A549 (cell line): ENCODE measurements at regions not wholly inside any gene's neighbourhood (a gene's known extent, or its start where the extent isn't known, plus 50 kb on each side); places are given as distances from the start of the nearest gene placed in this dataset.

Experiments used
- ATAC-seq, 2 experiments: fragments of 200-7000 bp in 1 of 2; fragments of >200 bp in 1 of 2; cut with Nextera tagmentation in 1 of 2; cut with Tn5 transposase in 1 of 2; 3 replicates each; pipeline versions ENCODE4 v1.8.0 to v1.9.1; 2018 to 2020; ENCODE audit warnings: mild to moderate bottlenecking in 1 of 2, moderate library complexity in 1 of 2
- CTCF ChIA-PET: fragments of 300-600 bp; sonication (Branson Sonifier 250); formaldehyde crosslinking; extraction: SDS; loops from one replicate; lab custom pipeline; 2021; ENCODE audit warnings: antibody characterized with exemption, inconsistent platforms; lab: Yijun Ruan, JAX
- POLR2A ChIA-PET: fragments of 350-600 bp; formaldehyde crosslinking; extraction: SDS; loops from one replicate; lab custom pipeline; 2021; ENCODE audit warnings: antibody characterized with exemption, inconsistent platforms; lab: Yijun Ruan, JAX
- DNase-seq, 2 experiments: peaks; one replicate each; pipeline versions ENCODE4 v3.0.0 to v3.0.0-alpha.2; 2011 to 2016; ENCODE audit warnings: low read depth in 1 of 2, low spot score in 1 of 2
- FAIRE-seq: peaks from 2 replicates; lab custom pipeline; 2011; peaks lifted over from hg19 to GRCh38; lab: Jason Lieb, UNC
- H3K27ac ChIP-seq, 2 experiments: fragments of >200 bp; sonication (Bioruptor Twin); formaldehyde crosslinking; 3 replicates each; pipeline ENCODE4 v1.5.1; 2016 to 2017
- H3K4me1 ChIP-seq: fragments of >200 bp; sonication (Bioruptor Twin); formaldehyde crosslinking; 3 replicates; pipeline ENCODE4 v1.6.1; 2016
- H3K4me2 ChIP-seq: fragments of >200 bp; sonication (Bioruptor Twin); formaldehyde crosslinking; 3 replicates; pipeline ENCODE4 v1.6.1; 2016
- H3K4me3 ChIP-seq: fragments of >200 bp; sonication (Bioruptor Twin); formaldehyde crosslinking; 3 replicates; pipeline ENCODE4 v1.5.1; 2016
- H3K9me3 ChIP-seq: fragments of >200 bp; sonication (Bioruptor Twin); formaldehyde crosslinking; 3 replicates; pipeline ENCODE4 v1.6.1; 2016
- ATOH8 ChIP-seq: fragments of 250-450 bp; sonication (Bioruptor Pico); IDR thresholded peaks from 2 replicates; pipeline ENCODE4 v1.5.0; 2020; ENCODE audit warnings: low read depth, mild to moderate bottlenecking, moderate library complexity
- CBX2 ChIP-seq: fragments of 200-600 bp; sonication (generic); IDR thresholded peaks from 2 replicates; pipeline ENCODE4 v1.6.1; 2016; ENCODE audit warnings: low read depth, mild to moderate bottlenecking, borderline replicate concordance
- CBX8 ChIP-seq: fragments of 200-600 bp; sonication (generic); IDR thresholded peaks from 2 replicates; pipeline ENCODE4 v1.6.1; 2016
- CEBPB ChIP-seq, 2 experiments: fragments of >200 bp in 1 of 2; sonication (Bioruptor Twin) in 1 of 2; formaldehyde crosslinking in 1 of 2; IDR thresholded peaks; 2 replicates each; pipeline ENCODE4 v1.6.1; 2012 to 2016
- CHD4 ChIP-seq: fragments of 200-600 bp; sonication (generic); IDR thresholded peaks from 2 replicates; pipeline ENCODE4 v1.6.1; 2016; ENCODE audit warnings: antibody characterized with exemption, mild to moderate bottlenecking, borderline replicate concordance
- E2F6 ChIP-seq: IDR thresholded peaks from 2 replicates; pipeline ENCODE4 v1.6.1; 2012; ENCODE audit warnings: low read depth, borderline replicate concordance
- EHF ChIP-seq: fragments of 250-450 bp; sonication (Bioruptor Pico); IDR thresholded peaks from 2 replicates; pipeline ENCODE4 v1.5.0; 2020; ENCODE audit warnings: mild to moderate bottlenecking
- ELK1 ChIP-seq: fragments of 150-350 bp; IDR thresholded peaks from 2 replicates; pipeline ENCODE4 v1.6.1; 2014; ENCODE audit warnings: low read depth, mild to moderate bottlenecking, low read length
- FOSL2 ChIP-seq, 2 experiments: fragments of 450-650 bp in 1 of 2; fragments of >200 bp in 1 of 2; sonication (Bioruptor Twin) in 1 of 2; formaldehyde crosslinking; IDR thresholded peaks; 2 replicates each; pipeline versions ENCODE4 v1.5.0 to v1.6.1; 2016 to 2020; ENCODE audit warnings: mild to moderate bottlenecking in 1 of 2, moderate library complexity in 1 of 2
- GATA3 ChIP-seq: IDR thresholded peaks from 2 replicates; pipeline ENCODE4 v1.6.1; 2012; ENCODE audit warnings: borderline replicate concordance
- HDAC2 ChIP-seq: fragments of 200-600 bp; sonication (generic); IDR thresholded peaks from 2 replicates; pipeline ENCODE4 v1.6.1; 2016
- HOXA7 ChIP-seq: fragments of 250-450 bp; sonication (Bioruptor Pico); IDR thresholded peaks from 2 replicates; pipeline ENCODE4 v1.5.0; 2020; ENCODE audit warnings: mild to moderate bottlenecking, moderate library complexity
- HOXB13 ChIP-seq: fragments of 250-450 bp; sonication (Bioruptor Pico); IDR thresholded peaks from 2 replicates; pipeline ENCODE4 v1.5.0; 2020; ENCODE audit warnings: low read depth, mild to moderate bottlenecking, moderate library complexity
- HOXB5 ChIP-seq: fragments of 250-450 bp; sonication (Bioruptor Pico); IDR thresholded peaks from 2 replicates; pipeline ENCODE4 v1.5.0; 2020; ENCODE audit warnings: mild to moderate bottlenecking, moderate library complexity
- KDM5A ChIP-seq: fragments of 200-600 bp; sonication (generic); IDR thresholded peaks from 2 replicates; pipeline ENCODE4 v1.6.1; 2016; ENCODE audit warnings: antibody characterized with exemption, mild to moderate bottlenecking
- MAZ ChIP-seq: fragments of 150-350 bp; IDR thresholded peaks from 2 replicates; pipeline ENCODE4 v1.6.1; 2014; ENCODE audit warnings: antibody characterized with exemption, low read depth, low read length, borderline replicate concordance
- NPAS2 ChIP-seq: fragments of 250-450 bp; sonication (Bioruptor Pico); IDR thresholded peaks from 2 replicates; pipeline ENCODE4 v1.8.0; 2022; ENCODE audit warnings: mild to moderate bottlenecking, moderate library complexity, borderline replicate concordance
- NR3C1 ChIP-seq: fragments of >200 bp; sonication (Bioruptor Twin); formaldehyde crosslinking; IDR thresholded peaks from 3 replicates; pipeline ENCODE4 v1.6.1; 2017
- PHF8 ChIP-seq: fragments of 200-600 bp; sonication (generic); IDR thresholded peaks from 2 replicates; pipeline ENCODE4 v1.6.1; 2016; ENCODE audit warnings: low read depth, mild to moderate bottlenecking, antibody characterized with exemption, moderate library complexity, borderline replicate concordance
- RFX5 ChIP-seq: fragments of 450-650 bp; IDR thresholded peaks from 2 replicates; pipeline ENCODE4 v1.7.1; 2014; ENCODE audit warnings: antibody characterized with exemption, mild to moderate bottlenecking, moderate library complexity
- RNF2 ChIP-seq: fragments of 200-600 bp; sonication (generic); IDR thresholded peaks from 2 replicates; pipeline ENCODE4 v1.6.1; 2016; ENCODE audit warnings: low read depth, mild to moderate bottlenecking, antibody characterized with exemption, moderate library complexity, borderline replicate concordance
- SMC3 ChIP-seq: fragments of >200 bp; sonication (Bioruptor Twin); formaldehyde crosslinking; IDR thresholded peaks from 3 replicates; pipeline ENCODE4 v1.6.1; 2018; ENCODE audit warnings: inconsistent platforms
- TFCP2L1 ChIP-seq: fragments of 250-450 bp; sonication (Bioruptor Pico); IDR thresholded peaks from 2 replicates; pipeline ENCODE4 v1.5.0; 2021; ENCODE audit warnings: mild to moderate bottlenecking
- TP53 ChIP-seq: fragments of 250-450 bp; sonication (Bioruptor Pico); IDR thresholded peaks from 2 replicates; pipeline ENCODE4 v1.5.0; 2021; ENCODE audit warnings: mild to moderate bottlenecking, moderate library complexity
- ZFP36 ChIP-seq: fragments of 450-650 bp; IDR thresholded peaks from 2 replicates; pipeline ENCODE4 v1.6.1; 2014; ENCODE audit warnings: borderline replicate concordance; ENCODE audit not compliant: partially characterized antibody
- WGBS: methylation state at CpG from one replicate; pipeline ENCODE4 v1.1.6; 2017; ENCODE audit errors: missing lambda C conversion rate; 5-methylcytosine and 5-hydroxymethylcytosine counted together
- TF ChIP-seq, protein P1 (sequence below): fragments of >200 bp; sonication (Bioruptor Twin); formaldehyde crosslinking; IDR thresholded peaks from 3 replicates; pipeline ENCODE4 v1.6.1; 2016
- TF ChIP-seq, protein P2 (sequence below): IDR thresholded peaks from 2 replicates; pipeline ENCODE4 v1.6.1; 2012
- TF ChIP-seq, protein P3 (sequence below): fragments of 450-650 bp; IDR thresholded peaks from 2 replicates; pipeline ENCODE4 v1.6.1; 2014; ENCODE audit warnings: antibody characterized with exemption

DNA sequence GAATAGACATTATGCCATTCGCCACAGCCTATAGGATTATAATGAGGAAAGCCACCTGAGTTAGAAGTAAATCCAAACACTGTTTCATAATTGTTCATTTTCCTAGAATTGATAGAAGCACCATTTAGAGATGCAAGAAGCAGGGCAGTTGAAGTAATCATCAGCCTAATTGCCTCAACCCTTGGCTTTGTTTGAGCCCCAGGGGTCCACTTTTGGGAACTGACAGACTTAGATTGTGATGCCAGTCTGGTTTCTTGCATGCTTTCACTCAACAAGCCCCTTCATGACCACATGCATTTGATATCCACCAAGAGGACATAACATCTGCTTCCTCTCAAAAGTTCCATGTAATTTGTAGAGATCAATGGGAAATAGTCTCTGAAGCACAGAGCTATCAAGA lies 97.2 kb upstream of the COL8A1 start:
- POLR2A ChIA-PET: no interaction called here
- TF ChIP-seq, protein P1, sequence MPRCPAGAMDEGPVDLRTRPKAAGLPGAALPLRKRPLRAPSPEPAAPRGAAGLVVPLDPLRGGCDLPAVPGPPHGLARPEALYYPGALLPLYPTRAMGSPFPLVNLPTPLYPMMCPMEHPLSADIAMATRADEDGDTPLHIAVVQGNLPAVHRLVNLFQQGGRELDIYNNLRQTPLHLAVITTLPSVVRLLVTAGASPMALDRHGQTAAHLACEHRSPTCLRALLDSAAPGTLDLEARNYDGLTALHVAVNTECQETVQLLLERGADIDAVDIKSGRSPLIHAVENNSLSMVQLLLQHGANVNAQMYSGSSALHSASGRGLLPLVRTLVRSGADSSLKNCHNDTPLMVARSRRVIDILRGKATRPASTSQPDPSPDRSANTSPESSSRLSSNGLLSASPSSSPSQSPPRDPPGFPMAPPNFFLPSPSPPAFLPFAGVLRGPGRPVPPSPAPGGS: no peak
- TF ChIP-seq, protein P2, sequence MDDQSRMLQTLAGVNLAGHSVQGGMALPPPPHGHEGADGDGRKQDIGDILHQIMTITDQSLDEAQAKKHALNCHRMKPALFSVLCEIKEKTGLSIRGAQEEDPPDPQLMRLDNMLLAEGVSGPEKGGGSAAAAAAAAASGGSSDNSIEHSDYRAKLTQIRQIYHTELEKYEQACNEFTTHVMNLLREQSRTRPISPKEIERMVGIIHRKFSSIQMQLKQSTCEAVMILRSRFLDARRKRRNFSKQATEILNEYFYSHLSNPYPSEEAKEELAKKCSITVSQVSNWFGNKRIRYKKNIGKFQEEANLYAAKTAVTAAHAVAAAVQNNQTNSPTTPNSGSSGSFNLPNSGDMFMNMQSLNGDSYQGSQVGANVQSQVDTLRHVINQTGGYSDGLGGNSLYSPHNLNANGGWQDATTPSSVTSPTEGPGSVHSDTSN: no peak
- TF ChIP-seq CBX8: no peak
- TF ChIP-seq MAZ: no peak
- TF ChIP-seq TFCP2L1 (CRISPR knock-in tag): no peak
- no peak for TF ChIP-seq RFX5
- no peak for TF ChIP-seq CBX2
- no peak for TF ChIP-seq RNF2
- TF ChIP-seq NPAS2 (CRISPR knock-in tag): no peak
- TF ChIP-seq HDAC2: no peak
- TF ChIP-seq SMC3: no peak
- no peak for TF ChIP-seq EHF
- TF ChIP-seq FOSL2 (IDR thresholded peaks at IDR 0.05): no peak
- no peak for TF ChIP-seq FOSL2 (CRISPR knock-in tag; IDR thresholded peaks at IDR 0.05)
- TF ChIP-seq GATA3: no peak
- TF ChIP-seq PHF8: no peak
- TF ChIP-seq NR3C1: no peak
- no peak for TF ChIP-seq ELK1
- TF ChIP-seq HOXA7 (CRISPR knock-in tag): no peak
- no peak for TF ChIP-seq TP53
- no peak for FAIRE-seq

DNA sequence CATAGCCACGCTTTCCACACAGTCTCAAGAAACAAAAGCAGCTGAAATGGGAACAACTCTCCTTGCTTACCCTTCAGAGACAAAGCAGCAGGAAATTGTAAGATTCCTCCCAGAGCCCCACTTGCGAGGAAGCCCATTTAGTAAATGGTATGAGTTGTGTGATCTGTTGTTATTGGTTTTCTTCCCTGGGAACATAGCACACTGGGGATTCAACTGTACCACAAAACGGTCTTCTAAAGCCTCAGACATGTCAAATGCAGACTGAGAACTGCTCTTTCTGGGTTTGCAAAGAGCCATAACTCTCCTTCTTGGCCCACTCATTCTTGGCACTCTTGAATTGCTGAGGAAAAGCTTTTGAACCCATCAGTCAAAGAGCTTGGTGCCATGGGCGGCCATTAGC lies 101.0 kb upstream of the COL8A1 start:
- DNase-seq (no peak), FAIRE-seq (no peak), ATAC-seq (no peak)
- Histone ChIP-seq H3K4me2 (no peak overlapping the region), H3K9me3 (no peaks in the 10 kb centered on the region), H3K4me1 (no peaks in the 10 kb centered on the region), H3K27ac (no peak overlapping the region), H3K4me3 (no peak overlapping the region)
- TF ChIP-seq HOXB5 (CRISPR knock-in tag): no peak
- no peak for TF ChIP-seq ZFP36
- no peak for TF ChIP-seq GATA3
- ChIA-PET POLR2A (no interaction called here), CTCF (no interaction called here)
- 16% methylated on average over 4 of the region's 4 CpGs for WGBS

More for the DNA sequence above, 97.2 kb upstream of the COL8A1 start:
- no peak overlapping the region for H3K4me3 ChIP-seq
- WGBS: 0% methylated on average over 1 of the region's 1 CpG
- H3K4me2 ChIP-seq: no peak overlapping the region
- no peaks in the 10 kb centered on the region for H3K4me1 ChIP-seq
- H3K9me3 ChIP-seq: no peaks in the 10 kb centered on the region
- no peak overlapping the region for H3K27ac ChIP-seq
- CTCF ChIA-PET: no interaction called here
- DNase-seq (no peak), ATAC-seq (no peak)

DNA sequence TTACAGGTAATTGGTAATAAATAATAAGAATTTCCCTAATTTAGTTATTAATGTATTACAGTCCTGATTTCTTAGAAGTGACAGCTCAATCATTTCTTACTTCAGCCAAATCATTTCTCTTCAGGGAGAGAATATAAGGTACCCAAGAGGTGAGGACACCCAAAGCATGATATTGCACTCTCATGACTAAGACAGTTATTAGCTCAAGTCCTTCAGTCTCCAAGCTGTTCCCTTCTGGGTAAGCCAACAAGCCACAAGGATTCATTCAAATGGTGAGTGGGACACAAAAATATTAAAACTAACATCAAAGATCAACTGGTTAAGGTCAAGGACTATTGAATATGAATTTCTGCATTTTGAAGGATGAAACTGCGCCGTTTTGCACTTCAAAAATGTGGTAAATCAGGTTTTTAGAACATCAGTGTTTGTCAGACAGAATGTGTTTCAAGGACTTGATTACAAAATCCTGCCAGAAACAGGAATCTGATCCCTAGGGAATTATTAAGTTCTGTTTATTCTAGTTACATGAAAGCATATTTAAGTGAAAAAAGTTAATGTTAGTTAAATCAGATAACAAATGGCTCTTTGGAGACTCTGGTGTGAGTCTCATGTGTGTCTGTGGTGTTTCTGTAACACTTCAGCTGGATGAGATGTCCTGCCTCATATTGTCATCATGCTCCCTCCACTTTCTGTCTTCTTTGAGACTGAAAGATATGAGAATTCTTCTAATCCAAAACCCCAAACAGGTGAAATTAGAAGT lies 101.7 kb upstream of the COL8A1 start:
- TF ChIP-seq SMC3 (no peak), E2F6 (no peak), ATOH8 (CRISPR knock-in tag) (no peak), HOXB13 (CRISPR knock-in tag) (no peak), CEBPB (IDR thresholded peaks at IDR 0.05) (no peak), KDM5A (no peak), CHD4 (no peak)
- TF ChIP-seq, protein P3, sequence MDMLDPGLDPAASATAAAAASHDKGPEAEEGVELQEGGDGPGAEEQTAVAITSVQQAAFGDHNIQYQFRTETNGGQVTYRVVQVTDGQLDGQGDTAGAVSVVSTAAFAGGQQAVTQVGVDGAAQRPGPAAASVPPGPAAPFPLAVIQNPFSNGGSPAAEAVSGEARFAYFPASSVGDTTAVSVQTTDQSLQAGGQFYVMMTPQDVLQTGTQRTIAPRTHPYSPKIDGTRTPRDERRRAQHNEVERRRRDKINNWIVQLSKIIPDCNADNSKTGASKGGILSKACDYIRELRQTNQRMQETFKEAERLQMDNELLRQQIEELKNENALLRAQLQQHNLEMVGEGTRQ: no peak
- WGBS: 6% methylated on average over 2 of the region's 2 CpGs
- H3K4me2 ChIP-seq: no peak overlapping the region
- DNase-seq (no peak), ATAC-seq (no peak), FAIRE-seq (no peak)
- no peak overlapping the region for H3K27ac ChIP-seq
- POLR2A ChIA-PET: no interaction called here
- H3K4me1 ChIP-seq: no peaks in the 10 kb centered on the region
- H3K9me3 ChIP-seq: no peaks in the 10 kb centered on the region
- H3K4me3 ChIP-seq: no peak overlapping the region
- CTCF ChIA-PET: interaction anchor here (1.6 kb wide), 1 partner anchor 217 kb away, joined by 3 read pairs; no protein-coding TSS in a partner anchor
